ENCODE measurements at regions not wholly inside any gene's neighbourhood (a gene's known extent, or its start where the extent isn't known, plus 50 kb on each side); places are given as distances from the start of the nearest gene placed in this dataset.

DNA sequence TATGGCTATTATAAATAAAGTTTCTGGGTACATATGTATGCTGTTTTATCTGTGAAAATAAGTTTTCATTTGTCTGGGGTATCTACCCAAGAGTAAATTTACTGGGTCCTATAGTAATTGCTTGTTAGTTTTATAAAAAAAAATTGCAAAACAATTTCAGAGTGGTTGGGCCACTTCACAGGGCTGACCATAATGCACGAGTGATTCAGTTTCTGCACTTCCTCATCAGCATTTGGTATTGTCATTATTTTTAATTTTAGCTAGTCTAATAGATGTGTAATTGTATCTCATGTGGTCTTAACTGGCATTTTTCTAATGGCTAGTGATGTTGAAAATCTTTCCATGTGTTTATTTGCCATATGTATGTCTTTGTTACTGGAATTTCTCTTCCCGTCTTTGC lies 452.4 kb upstream of the AKR1E2 start:
- no peak for TF ChIP-seq FOXP1 (CRISPR knock-in tag; IDR thresholded peaks at IDR 0.05)
- no peak for TF ChIP-seq FOXK1 (CRISPR knock-in tag; IDR thresholded peaks at IDR 0.05; ENCODE audit: borderline replicate concordance)
- TF ChIP-seq, protein P1, sequence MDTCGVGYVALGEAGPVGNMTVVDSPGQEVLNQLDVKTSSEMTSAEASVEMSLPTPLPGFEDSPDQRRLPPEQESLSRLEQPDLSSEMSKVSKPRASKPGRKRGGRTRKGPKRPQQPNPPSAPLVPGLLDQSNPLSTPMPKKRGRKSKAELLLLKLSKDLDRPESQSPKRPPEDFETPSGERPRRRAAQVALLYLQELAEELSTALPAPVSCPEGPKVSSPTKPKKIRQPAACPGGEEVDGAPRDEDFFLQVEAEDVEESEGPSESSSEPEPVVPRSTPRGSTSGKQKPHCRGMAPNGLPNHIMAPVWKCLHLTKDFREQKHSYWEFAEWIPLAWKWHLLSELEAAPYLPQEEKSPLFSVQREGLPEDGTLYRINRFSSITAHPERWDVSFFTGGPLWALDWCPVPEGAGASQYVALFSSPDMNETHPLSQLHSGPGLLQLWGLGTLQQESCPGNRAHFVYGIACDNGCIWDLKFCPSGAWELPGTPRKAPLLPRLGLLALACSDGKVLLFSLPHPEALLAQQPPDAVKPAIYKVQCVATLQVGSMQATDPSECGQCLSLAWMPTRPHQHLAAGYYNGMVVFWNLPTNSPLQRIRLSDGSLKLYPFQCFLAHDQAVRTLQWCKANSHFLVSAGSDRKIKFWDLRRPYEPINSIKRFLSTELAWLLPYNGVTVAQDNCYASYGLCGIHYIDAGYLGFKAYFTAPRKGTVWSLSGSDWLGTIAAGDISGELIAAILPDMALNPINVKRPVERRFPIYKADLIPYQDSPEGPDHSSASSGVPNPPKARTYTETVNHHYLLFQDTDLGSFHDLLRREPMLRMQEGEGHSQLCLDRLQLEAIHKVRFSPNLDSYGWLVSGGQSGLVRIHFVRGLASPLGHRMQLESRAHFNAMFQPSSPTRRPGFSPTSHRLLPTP (IDR thresholded peaks at IDR 0.05; ENCODE audit: borderline replicate concordance, extremely low read depth, insufficient read length), result no peak
- TF ChIP-seq, protein P2, sequence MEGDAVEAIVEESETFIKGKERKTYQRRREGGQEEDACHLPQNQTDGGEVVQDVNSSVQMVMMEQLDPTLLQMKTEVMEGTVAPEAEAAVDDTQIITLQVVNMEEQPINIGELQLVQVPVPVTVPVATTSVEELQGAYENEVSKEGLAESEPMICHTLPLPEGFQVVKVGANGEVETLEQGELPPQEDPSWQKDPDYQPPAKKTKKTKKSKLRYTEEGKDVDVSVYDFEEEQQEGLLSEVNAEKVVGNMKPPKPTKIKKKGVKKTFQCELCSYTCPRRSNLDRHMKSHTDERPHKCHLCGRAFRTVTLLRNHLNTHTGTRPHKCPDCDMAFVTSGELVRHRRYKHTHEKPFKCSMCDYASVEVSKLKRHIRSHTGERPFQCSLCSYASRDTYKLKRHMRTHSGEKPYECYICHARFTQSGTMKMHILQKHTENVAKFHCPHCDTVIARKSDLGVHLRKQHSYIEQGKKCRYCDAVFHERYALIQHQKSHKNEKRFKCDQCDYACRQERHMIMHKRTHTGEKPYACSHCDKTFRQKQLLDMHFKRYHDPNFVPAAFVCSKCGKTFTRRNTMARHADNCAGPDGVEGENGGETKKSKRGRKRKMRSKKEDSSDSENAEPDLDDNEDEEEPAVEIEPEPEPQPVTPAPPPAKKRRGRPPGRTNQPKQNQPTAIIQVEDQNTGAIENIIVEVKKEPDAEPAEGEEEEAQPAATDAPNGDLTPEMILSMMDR (IDR thresholded peaks at IDR 0.05 in 2 of 3, conservative IDR thresholded peaks at IDR 0.05 in 1 of 3; ENCODE audit: insufficient read depth in 2 of 3, low read depth in 1 of 3, low read length in 3 of 3), result no peak
- TF ChIP-seq KDM5B (IDR thresholded peaks at IDR 0.05; ENCODE audit: insufficient replicate concordance, low read depth, low read length), result no peak
- no peak for TF ChIP-seq EZH2 (IDR thresholded peaks at IDR 0.05; ENCODE audit: borderline replicate concordance, low read depth, low read length)

Data from K562 (cell line).